ENCODE measurements at regions not wholly inside any gene's neighbourhood (a gene's known extent, or its start where the extent isn't known, plus 50 kb on each side); places are given as distances from the start of the nearest gene placed in this dataset.

GRCh38 chr12:34356233-34356987 is 334.1 kb downstream of the ALG10 start:
- no peak for TF ChIP-seq CTCF (IDR thresholded peaks at IDR 0.05)

GRCh38 chr12:34357791-34358190 is 335.5 kb downstream of the ALG10 start:
- no peak for TF ChIP-seq CTCF (IDR thresholded peaks at IDR 0.05)

GRCh38 chr12:34358198-34358597 is 335.9 kb downstream of the ALG10 start:
- no peak for TF ChIP-seq CTCF (IDR thresholded peaks at IDR 0.05)

GRCh38 chr12:34361721-34362316 is 339.5 kb downstream of the ALG10 start:
- TF ChIP-seq CTCF (IDR thresholded peaks at IDR 0.05) = no peak

- TF ChIP-seq CTCF (IDR thresholded peaks at IDR 0.05) = no peak
Observed at GRCh38 chr12:34363050-34363673, 340.9 kb downstream of the ALG10 start.

GRCh38 chr12:34368079-34368478 is 345.8 kb downstream of the ALG10 start:
- no peak for TF ChIP-seq CTCF (IDR thresholded peaks at IDR 0.05)

- TF ChIP-seq CTCF (IDR thresholded peaks at IDR 0.05) = no peak
Observed at GRCh38 chr12:34371050-34371449, 348.8 kb downstream of the ALG10 start.
